ENCODE measurements at regions not wholly inside any gene's neighbourhood (a gene's known extent, or its start where the extent isn't known, plus 50 kb on each side); places are given as distances from the start of the nearest gene placed in this dataset.

GRCh38 chr7:82700741-82701140 lies 257.2 kb upstream of the CACNA2D1 start:
- TF ChIP-seq EP300 (IDR thresholded peaks at IDR 0.05) (no peak), CTCF (IDR thresholded peaks at IDR 0.05) (no peak), POLR2AphosphoS5 (IDR thresholded peaks at IDR 0.05) (no peak), POLR2A (IDR thresholded peaks at IDR 0.05) (no peak)

Measured in stomach (tissue), 4 donors.